Neural cell (in vitro differentiated cells): ENCODE measurements at regions not wholly inside any gene's neighbourhood (a gene's known extent, or its start where the extent isn't known, plus 50 kb on each side); places are given as distances from the start of the nearest gene placed in this dataset.

Source experiments
- H2AFZ ChIP-seq: fragments of 200-600, 300-800 bp; sonication (generic), shearing (Covaris generic); 2 replicates; pipeline ENCODE4 v1.6.0; 2014; ENCODE audit warnings: low read depth, mild to moderate bottlenecking, antibody characterized with exemption, low read length, moderate library complexity
- H3F3A ChIP-seq: fragments of 200-600 bp; shearing (Covaris generic); 2 replicates; pipeline ENCODE4 v1.6.1; 2016; ENCODE audit warnings: mild to moderate bottlenecking, moderate library complexity, mixed read lengths, antibody characterized with exemption, low read length; ENCODE audit not compliant: insufficient read depth, poor library complexity, severe bottlenecking
- H3K27ac ChIP-seq: fragments of 200-600, 300-800 bp; sonication (generic), shearing (Covaris generic); 2 replicates; pipeline ENCODE4 v1.5.1; 2014; ENCODE audit warnings: mild to moderate bottlenecking, low read length, moderate library complexity
- H3K27me3 ChIP-seq: fragments of 300-800, 200-600 bp; sonication (generic), shearing (Covaris generic); 2 replicates; pipeline ENCODE4 v1.6.0; 2014; ENCODE audit warnings: mild to moderate bottlenecking, low read depth, low read length, moderate library complexity; ENCODE audit not compliant: insufficient read depth
- H3K36me3 ChIP-seq: fragments of 300-800, 200-600 bp; sonication (generic), shearing (Covaris generic); 2 replicates; pipeline ENCODE4 v1.5.1; 2014; ENCODE audit warnings: mild to moderate bottlenecking, antibody characterized with exemption, low read length, moderate library complexity; ENCODE audit not compliant: insufficient read depth
- H3K4me2 ChIP-seq: fragments of 300-800, 200-600 bp; sonication (generic), shearing (Covaris generic); 2 replicates; pipeline ENCODE4 v1.6.0; 2014; ENCODE audit warnings: mild to moderate bottlenecking, low read length
- H3K4me3 ChIP-seq: fragments of 300-800, 200-600 bp; sonication (generic), shearing (Covaris generic); 2 replicates; pipeline ENCODE4 v1.5.1; 2014; ENCODE audit warnings: mild to moderate bottlenecking, low read length, moderate library complexity
- H3K79me2 ChIP-seq: fragments of 200-600 bp; shearing (Covaris generic); replicated peaks from 2 replicates; pipeline ENCODE4 v1.6.0; 2014; ENCODE audit warnings: mild to moderate bottlenecking, low read length, moderate library complexity; ENCODE audit not compliant: insufficient read depth
- H3K9ac ChIP-seq: fragments of 300-800, 200-600 bp; sonication (generic), shearing (Covaris generic); 2 replicates; pipeline ENCODE4 v1.6.1; 2016; ENCODE audit warnings: mild to moderate bottlenecking, low read length, mixed read lengths
- H3K9me2 ChIP-seq: fragments of 200-600 bp; shearing (Covaris generic); 2 replicates; pipeline ENCODE4 v1.6.1; 2016; ENCODE audit warnings: mild to moderate bottlenecking, low read length, mixed read lengths; ENCODE audit not compliant: insufficient read depth
- H3K9me3 ChIP-seq: fragments of 200-600, 300-800 bp; sonication (generic), shearing (Covaris generic); 2 replicates; pipeline ENCODE4 v1.6.1; 2016; ENCODE audit warnings: mild to moderate bottlenecking, mixed run types, low read length, moderate library complexity, mixed read lengths
- H4K20me1 ChIP-seq: fragments of 200-600 bp; shearing (Covaris generic); 2 replicates; pipeline ENCODE4 v1.6.1; 2016; ENCODE audit warnings: mild to moderate bottlenecking, mixed run types; ENCODE audit not compliant: insufficient read depth
- EP300 ChIP-seq: fragments of 450-650 bp; conservative IDR thresholded peaks from 2 replicates; pipeline ENCODE4 v1.6.1; 2014; ENCODE audit warnings: antibody characterized with exemption, mild to moderate bottlenecking, moderate library complexity; ENCODE audit not compliant: poor library complexity, severe bottlenecking
- EZH2 ChIP-seq: fragments of 200-600, 300-800 bp; shearing (Covaris generic), sonication (generic); IDR thresholded peaks from 2 replicates; pipeline ENCODE4 v1.6.1; 2014; ENCODE audit warnings: antibody characterized with exemption, low read length, borderline replicate concordance, mild to moderate bottlenecking; ENCODE audit not compliant: insufficient read depth, poor library complexity, severe bottlenecking
- MXI1 ChIP-seq: fragments of 450-650 bp; conservative IDR thresholded peaks from 2 replicates; pipeline ENCODE4 v1.6.1; 2014; ENCODE audit warnings: antibody characterized with exemption, mild to moderate bottlenecking; ENCODE audit not compliant: poor library complexity, severe bottlenecking
- POLR2AphosphoS5 ChIP-seq: IDR thresholded peaks from 2 replicates; pipeline ENCODE4 v1.6.1; 2012
- RAD21 ChIP-seq: fragments of 450-650 bp; conservative IDR thresholded peaks from 2 replicates; pipeline ENCODE4 v1.6.1; 2014; ENCODE audit warnings: antibody characterized with exemption, mild to moderate bottlenecking, moderate library complexity
- SMC3 ChIP-seq: fragments of 450-650 bp; conservative IDR thresholded peaks from 2 replicates; pipeline ENCODE4 v1.6.1; 2014; ENCODE audit warnings: antibody characterized with exemption, mild to moderate bottlenecking, moderate library complexity; ENCODE audit not compliant: poor library complexity
- TAF1 ChIP-seq: IDR thresholded peaks from 2 replicates; pipeline ENCODE4 v1.6.1; 2012; ENCODE audit warnings: low read depth
- TF ChIP-seq, protein P1 (sequence below): fragments of 450-650 bp; IDR thresholded peaks from 2 replicates; pipeline ENCODE4 v1.5.1; 2014; ENCODE audit warnings: antibody characterized with exemption, mild to moderate bottlenecking, moderate library complexity; ENCODE audit not compliant: poor library complexity, severe bottlenecking
- TF ChIP-seq, protein P2 (sequence below): IDR thresholded peaks from 2 replicates; pipeline ENCODE4 v1.6.1; 2012; ENCODE audit warnings: borderline replicate concordance

- no peak overlapping the region for H3K4me2 ChIP-seq
- no peaks in the 10 kb centered on the region for H3K36me3 ChIP-seq
- no peaks in the 10 kb centered on the region for H3F3A ChIP-seq
- no peak overlapping the region for H3K4me3 ChIP-seq
- H4K20me1 ChIP-seq = no peaks in the 10 kb centered on the region
- H3K9ac ChIP-seq = no peak overlapping the region
- H3K27ac ChIP-seq = no peak overlapping the region
- TF ChIP-seq RAD21 = no peak
- TF ChIP-seq POLR2AphosphoS5 = peak; percentile 65
- TF ChIP-seq, protein P1, sequence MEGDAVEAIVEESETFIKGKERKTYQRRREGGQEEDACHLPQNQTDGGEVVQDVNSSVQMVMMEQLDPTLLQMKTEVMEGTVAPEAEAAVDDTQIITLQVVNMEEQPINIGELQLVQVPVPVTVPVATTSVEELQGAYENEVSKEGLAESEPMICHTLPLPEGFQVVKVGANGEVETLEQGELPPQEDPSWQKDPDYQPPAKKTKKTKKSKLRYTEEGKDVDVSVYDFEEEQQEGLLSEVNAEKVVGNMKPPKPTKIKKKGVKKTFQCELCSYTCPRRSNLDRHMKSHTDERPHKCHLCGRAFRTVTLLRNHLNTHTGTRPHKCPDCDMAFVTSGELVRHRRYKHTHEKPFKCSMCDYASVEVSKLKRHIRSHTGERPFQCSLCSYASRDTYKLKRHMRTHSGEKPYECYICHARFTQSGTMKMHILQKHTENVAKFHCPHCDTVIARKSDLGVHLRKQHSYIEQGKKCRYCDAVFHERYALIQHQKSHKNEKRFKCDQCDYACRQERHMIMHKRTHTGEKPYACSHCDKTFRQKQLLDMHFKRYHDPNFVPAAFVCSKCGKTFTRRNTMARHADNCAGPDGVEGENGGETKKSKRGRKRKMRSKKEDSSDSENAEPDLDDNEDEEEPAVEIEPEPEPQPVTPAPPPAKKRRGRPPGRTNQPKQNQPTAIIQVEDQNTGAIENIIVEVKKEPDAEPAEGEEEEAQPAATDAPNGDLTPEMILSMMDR = no peak
- TF ChIP-seq MXI1 = no peak
- TF ChIP-seq EZH2 = no peak
- TF ChIP-seq SMC3 = no peak
- peak; percentile 56 for TF ChIP-seq EP300
- TF ChIP-seq, protein P2, sequence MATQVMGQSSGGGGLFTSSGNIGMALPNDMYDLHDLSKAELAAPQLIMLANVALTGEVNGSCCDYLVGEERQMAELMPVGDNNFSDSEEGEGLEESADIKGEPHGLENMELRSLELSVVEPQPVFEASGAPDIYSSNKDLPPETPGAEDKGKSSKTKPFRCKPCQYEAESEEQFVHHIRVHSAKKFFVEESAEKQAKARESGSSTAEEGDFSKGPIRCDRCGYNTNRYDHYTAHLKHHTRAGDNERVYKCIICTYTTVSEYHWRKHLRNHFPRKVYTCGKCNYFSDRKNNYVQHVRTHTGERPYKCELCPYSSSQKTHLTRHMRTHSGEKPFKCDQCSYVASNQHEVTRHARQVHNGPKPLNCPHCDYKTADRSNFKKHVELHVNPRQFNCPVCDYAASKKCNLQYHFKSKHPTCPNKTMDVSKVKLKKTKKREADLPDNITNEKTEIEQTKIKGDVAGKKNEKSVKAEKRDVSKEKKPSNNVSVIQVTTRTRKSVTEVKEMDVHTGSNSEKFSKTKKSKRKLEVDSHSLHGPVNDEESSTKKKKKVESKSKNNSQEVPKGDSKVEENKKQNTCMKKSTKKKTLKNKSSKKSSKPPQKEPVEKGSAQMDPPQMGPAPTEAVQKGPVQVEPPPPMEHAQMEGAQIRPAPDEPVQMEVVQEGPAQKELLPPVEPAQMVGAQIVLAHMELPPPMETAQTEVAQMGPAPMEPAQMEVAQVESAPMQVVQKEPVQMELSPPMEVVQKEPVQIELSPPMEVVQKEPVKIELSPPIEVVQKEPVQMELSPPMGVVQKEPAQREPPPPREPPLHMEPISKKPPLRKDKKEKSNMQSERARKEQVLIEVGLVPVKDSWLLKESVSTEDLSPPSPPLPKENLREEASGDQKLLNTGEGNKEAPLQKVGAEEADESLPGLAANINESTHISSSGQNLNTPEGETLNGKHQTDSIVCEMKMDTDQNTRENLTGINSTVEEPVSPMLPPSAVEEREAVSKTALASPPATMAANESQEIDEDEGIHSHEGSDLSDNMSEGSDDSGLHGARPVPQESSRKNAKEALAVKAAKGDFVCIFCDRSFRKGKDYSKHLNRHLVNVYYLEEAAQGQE = no peak
- TF ChIP-seq TAF1 = no peak
- no peaks in the 10 kb centered on the region for H3K9me2 ChIP-seq
- no peak overlapping the region for H2AFZ ChIP-seq
- H3K9me3 ChIP-seq = peaks cover 1% of the 10 kb centered on the region
- no peaks in the 10 kb centered on the region for H3K27me3 ChIP-seq
- H3K79me2 ChIP-seq = no peaks in the 10 kb centered on the region
Measured at GRCh38 chr15:94127006-94127405, 104.4 kb upstream of the MCTP2 start.

DNA sequence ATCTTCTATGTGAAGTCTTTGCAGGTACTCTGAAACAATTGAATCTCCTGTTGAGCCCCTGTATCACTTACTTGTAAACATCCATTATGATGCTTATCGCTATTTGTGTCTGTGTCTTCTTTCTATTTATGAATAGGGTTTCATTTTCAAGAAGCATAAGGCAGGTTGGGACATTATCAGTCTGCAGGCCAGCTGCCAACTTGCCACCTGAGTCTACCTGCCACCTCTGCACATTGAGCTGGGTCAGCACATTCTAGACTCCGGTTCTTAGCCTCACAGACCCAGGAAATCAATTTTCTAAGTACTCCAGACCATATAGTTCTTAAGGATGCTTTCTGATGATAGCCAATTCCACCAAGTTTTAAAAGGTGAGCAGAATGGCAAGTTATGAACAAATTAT lies 105.7 kb upstream of the MCTP2 start:
- Histone ChIP-seq H4K20me1 (no peaks in the 10 kb centered on the region), H3K27me3 (no peaks in the 10 kb centered on the region), H3K9me3 (no peaks in the 10 kb centered on the region), H3K4me3 (no peak overlapping the region), H3K36me3 (no peaks in the 10 kb centered on the region), H3K79me2 (no peaks in the 10 kb centered on the region), H2AFZ (no peak overlapping the region), H3K27ac (no peak overlapping the region), H3K9me2 (no peaks in the 10 kb centered on the region), H3K9ac (no peak overlapping the region), H3K4me2 (no peak overlapping the region), H3F3A (no peaks in the 10 kb centered on the region)
- TF ChIP-seq EZH2 = no peak

DNA sequence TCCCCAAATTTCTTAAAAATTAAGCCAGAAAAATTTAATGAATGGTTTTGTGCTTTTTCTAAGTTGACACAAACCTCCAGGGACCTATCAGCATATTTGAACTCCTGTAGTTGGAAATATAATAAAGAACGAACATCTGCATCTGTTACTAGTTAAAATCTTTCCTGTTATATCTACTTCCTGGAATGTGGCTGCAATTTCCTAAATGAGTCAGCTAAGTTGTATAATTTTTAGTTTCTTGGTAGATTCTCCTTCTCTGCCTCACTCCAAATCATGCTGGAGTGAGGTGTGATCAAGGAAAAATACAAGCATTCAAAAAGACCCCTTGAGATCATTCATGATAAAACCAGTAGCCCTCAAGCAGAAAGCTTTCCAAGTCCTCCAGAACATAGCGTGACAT lies 106.2 kb upstream of the MCTP2 start:
- Histone ChIP-seq H3F3A (no peaks in the 10 kb centered on the region), H3K79me2 (no peaks in the 10 kb centered on the region), H3K27ac (no peak overlapping the region), H3K9ac (no peak overlapping the region), H3K4me3 (no peak overlapping the region), H3K36me3 (no peaks in the 10 kb centered on the region), H3K9me2 (no peaks in the 10 kb centered on the region), H3K4me2 (no peak overlapping the region), H3K9me3 (no peaks in the 10 kb centered on the region), H4K20me1 (no peaks in the 10 kb centered on the region), H2AFZ (no peak overlapping the region), H3K27me3 (no peaks in the 10 kb centered on the region)
- no peak for TF ChIP-seq SMC3
- no peak for TF ChIP-seq MXI1
- no peak for TF ChIP-seq EP300
- TF ChIP-seq, protein P1 = no peak
- TF ChIP-seq RAD21 = no peak
- no peak for TF ChIP-seq EZH2
- TF ChIP-seq, protein P2 = no peak
- TF ChIP-seq TAF1 = no peak
- TF ChIP-seq POLR2AphosphoS5 = no peak
